ENCODE measurements at regions not wholly inside any gene's neighbourhood (a gene's known extent, or its start where the extent isn't known, plus 50 kb on each side); places are given as distances from the start of the nearest gene placed in this dataset.

DNA sequence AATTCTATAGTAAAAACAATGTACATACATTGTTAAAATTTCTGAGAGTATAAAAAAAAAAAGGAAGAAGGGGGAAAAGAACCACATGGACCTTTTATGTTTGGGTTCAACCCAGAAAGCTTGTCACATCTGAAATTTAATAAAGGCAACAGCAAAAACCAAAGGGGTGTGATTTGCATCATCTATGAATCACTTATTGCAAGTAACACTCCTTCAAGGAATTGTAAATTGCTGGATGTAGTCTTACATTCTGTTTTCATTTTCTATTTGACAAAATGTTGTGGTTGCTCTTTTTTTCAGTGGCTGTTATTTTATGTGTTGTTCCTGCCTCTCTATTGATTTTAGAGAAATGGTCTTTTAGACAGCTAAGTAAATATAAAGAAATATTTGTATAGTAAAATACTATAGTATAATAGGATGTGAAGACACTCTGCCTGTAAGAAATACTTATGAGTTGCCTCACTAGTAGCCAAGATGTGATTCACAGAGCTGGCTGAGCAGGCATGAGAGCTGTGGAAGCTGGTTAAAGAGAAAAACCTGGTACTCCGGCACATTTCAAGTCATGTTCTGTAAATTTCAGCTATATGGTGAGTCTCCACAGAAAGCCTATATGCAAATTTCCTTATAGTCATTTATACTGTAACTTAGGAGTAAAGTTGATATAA lies 131.1 kb upstream of the CNTLN start:
- TF ChIP-seq Cebpa-rat (IDR thresholded peaks at IDR 0.05) = no peak
- Histone ChIP-seq H3K9me3 (no peaks in the 10 kb centered on the region), H4K20me1 (no peaks in the 10 kb centered on the region), H3K36me3 (no peaks in the 10 kb centered on the region), H3K27me3 (no peaks in the 10 kb centered on the region), H3K4me2 (no peak overlapping the region), H3K9ac (no peak overlapping the region), H3K27ac (no peak overlapping the region), H3K4me3 (no peak overlapping the region), H3K4me1 (no peaks in the 10 kb centered on the region)

DNA sequence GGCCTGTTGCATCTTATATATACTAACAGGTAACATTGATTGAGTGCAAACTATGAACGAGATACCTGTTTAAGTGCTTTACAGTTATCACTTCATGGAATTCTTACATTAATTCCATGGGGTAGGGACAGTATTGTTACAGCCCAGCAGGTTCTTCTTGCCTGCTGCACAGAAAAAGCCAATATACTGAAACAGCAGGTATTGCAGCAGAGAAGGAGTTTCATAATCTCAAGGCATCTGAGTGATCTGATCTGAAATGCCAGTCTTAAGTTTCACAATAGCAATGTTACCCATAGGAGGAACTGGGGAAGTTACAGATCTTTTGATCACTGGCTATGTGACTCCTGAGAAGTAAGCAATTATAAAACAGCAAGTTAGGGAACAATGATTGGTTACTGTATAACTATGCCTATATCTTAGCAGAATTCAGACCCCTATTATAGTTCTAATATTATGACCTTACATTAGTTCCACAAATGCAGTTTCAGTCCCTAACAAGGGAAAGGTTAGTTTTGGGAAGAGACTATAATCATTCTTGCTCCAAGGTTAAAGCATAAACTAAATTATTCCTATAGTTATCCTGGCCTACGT lies 126.5 kb upstream of the BNC2 start:
- H3K27me3 ChIP-seq = no peaks in the 10 kb centered on the region
- H3K4me3 ChIP-seq = no peak overlapping the region
- H3K9me3 ChIP-seq = peaks cover 39% of the 10 kb centered on the region
- H3K36me3 ChIP-seq = no peaks in the 10 kb centered on the region
- no peaks in the 10 kb centered on the region for H4K20me1 ChIP-seq
- no peak overlapping the region for H3K4me2 ChIP-seq
- H3K4me1 ChIP-seq = no peaks in the 10 kb centered on the region
- TF ChIP-seq Cebpa-rat (IDR thresholded peaks at IDR 0.05) = no peak
- H3K27ac ChIP-seq = no peak overlapping the region
- H3K9ac ChIP-seq = no peak overlapping the region

DNA sequence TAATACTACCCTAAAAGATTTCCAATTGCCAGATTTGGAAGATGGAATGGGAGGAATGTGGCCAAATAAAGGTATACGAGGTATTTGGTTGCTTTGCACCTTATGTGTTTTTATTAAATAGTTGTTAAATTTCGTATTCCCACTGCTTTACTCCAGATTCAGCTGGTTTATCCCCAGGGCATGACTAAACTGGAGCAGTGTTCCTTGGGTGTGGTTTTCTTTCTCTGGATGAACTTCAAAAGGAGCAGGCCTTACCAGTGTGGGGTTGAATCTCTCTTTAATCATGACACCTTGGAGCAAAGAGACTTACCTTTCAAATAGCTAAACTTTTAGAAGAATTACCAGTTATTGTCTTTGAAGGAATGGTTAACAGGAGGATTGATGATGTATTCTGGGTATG lies 121.7 kb upstream of the BNC2 start:
- Histone ChIP-seq H3K4me2 (no peak overlapping the region), H3K27me3 (no peaks in the 10 kb centered on the region), H3K27ac (no peak overlapping the region), H3K9me3 (peaks cover 27% of the 10 kb centered on the region), H3K9ac (no peak overlapping the region), H3K36me3 (no peaks in the 10 kb centered on the region), H3K4me3 (no peak overlapping the region), H3K4me1 (peaks cover 16% of the 10 kb centered on the region), H4K20me1 (no peaks in the 10 kb centered on the region)
- no peak for TF ChIP-seq Cebpa-rat (IDR thresholded peaks at IDR 0.05)

DNA sequence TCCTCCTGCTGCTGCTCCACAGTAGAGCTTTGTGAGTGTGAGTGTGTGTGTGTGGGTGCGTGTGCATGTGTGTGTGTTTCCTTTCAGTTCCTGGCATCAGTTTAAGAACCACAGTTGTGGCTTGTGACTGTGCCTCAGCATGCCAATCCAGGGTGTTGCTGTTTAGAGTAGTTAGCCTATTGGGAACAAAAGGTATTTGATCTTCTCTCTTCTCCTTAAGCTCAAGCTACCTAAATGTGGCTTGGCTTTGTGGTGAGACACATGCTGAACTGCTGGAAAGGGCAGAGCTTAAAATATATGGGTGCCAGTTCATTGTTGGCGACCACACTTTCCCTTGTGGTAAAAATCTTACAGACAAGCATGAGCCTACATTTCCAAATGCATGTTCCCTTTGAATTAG lies 116.6 kb upstream of the BNC2 start:
- Histone ChIP-seq H3K4me2 (peak overlapping the region; percentile 73), H3K9ac (peak overlapping the region; percentile 45; the same call in 1 of the 2 replicates), H3K4me3 (no peak overlapping the region), H3K4me1 (peaks cover 30% of the 10 kb centered on the region), H3K9me3 (no peaks in the 10 kb centered on the region), H3K27me3 (no peaks in the 10 kb centered on the region), H4K20me1 (no peaks in the 10 kb centered on the region), H3K27ac (peak overlapping the region; percentile 44), H3K36me3 (no peaks in the 10 kb centered on the region)
- no peak for TF ChIP-seq Cebpa-rat (IDR thresholded peaks at IDR 0.05)

DNA sequence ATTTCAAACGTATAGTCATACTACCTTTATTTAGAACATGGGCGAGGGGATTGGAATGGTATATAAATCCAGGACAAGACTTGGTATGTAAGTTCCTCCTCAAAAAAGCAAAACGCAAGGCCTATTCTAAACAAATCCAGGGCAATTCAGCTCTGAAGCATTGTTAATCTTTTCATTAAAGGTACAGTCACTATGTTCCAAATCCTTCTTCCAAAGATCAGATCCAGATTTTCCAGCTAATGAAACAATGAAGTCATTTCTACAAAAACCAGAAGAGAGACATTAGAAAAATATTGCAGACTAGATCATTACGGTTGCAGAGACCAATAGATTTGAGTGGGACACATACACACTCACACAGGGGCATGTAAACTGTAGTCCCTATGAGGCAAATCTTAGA lies 116.1 kb upstream of the BNC2 start:
- Histone ChIP-seq H3K36me3 (no peaks in the 10 kb centered on the region), H3K4me2 (peak overlapping the region; percentile 73), H4K20me1 (no peaks in the 10 kb centered on the region), H3K9ac (peak overlapping the region; percentile 45; the same call in 1 of the 2 replicates), H3K27ac (peak overlapping the region; percentile 44), H3K27me3 (no peaks in the 10 kb centered on the region), H3K4me3 (no peak overlapping the region), H3K4me1 (peaks cover 30% of the 10 kb centered on the region), H3K9me3 (no peaks in the 10 kb centered on the region)
- TF ChIP-seq Cebpa-rat (IDR thresholded peaks at IDR 0.05) = no peak

DNA sequence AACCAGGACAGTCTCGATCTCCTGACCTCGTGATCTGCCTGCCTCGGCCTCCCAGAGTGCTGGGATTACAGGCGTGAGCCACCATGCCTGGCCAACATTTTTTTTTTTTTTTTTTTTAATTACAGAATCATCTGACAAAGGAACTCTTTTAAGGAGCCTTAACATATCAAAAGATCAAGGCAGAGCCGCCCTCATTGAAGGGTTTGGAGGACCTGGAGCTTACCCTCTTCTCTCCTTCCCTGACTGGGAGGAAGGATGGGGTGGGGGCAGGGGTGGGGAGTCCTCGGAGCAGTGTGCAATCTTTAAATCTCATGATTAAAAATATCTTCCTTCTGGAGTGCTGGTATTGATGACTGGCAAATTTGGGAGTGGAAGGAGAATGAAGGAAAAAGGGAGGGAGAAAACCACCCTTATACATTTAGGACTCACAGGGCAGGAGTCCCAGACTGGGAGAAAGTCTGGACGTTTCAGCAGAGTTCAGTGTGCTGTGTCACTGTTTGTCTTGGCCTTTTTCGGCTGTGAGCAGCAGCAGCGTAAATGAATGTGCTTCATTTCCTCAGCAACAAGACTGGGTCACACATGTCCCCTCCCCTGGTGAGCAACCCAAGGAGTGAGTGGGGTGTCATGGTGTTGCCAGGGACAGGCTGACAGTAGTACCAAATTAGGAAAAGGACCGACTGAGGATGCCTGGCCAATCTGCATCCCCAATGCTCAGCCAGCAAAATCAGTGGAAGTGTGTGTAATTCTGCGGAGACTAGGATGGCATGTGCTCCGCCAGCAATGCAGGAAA lies 115.3 kb upstream of the BNC2 start:
- Histone ChIP-seq H3K4me1 (peaks cover 30% of the 10 kb centered on the region), H3K9me3 (no peaks in the 10 kb centered on the region), H3K9ac (no peak overlapping the region), H3K4me2 (peak overlapping the region; percentile 73), H3K27me3 (no peaks in the 10 kb centered on the region), H3K27ac (0 out of 2 replicates have a peak overlapping the region, but pooled peaks have one; percentile 18), H3K36me3 (no peaks in the 10 kb centered on the region), H3K4me3 (no peak overlapping the region), H4K20me1 (no peaks in the 10 kb centered on the region)
- no peak for TF ChIP-seq Cebpa-rat (IDR thresholded peaks at IDR 0.05)

DNA sequence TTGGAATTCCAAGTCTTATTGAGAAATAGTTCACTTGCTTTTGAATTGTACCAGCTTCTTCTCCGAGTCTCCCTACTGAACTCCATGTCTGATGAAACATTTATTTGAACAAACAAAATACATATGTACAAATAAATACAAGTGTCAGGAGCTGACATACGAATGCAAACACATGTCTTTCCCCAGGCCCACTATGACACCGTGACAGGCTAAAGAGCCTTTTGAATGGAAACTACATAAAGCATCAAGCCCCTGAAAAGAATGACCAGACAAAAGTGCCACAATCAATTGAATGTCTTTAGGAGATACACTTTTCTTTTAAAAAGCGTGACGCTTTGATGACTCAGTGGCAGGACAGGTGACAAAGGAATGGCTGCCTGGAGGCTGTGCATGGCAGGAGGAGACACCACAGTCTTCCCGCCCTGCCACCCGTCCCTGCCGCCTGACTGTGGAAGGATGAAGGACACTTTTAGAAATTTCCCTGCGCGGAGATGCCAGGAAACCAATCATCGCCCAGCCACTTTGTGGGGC lies 112.4 kb upstream of the BNC2 start:
- no peaks in the 10 kb centered on the region for H3K9me3 ChIP-seq
- H3K36me3 ChIP-seq = no peaks in the 10 kb centered on the region
- peaks cover 21% of the 10 kb centered on the region for H3K4me1 ChIP-seq
- no peak for TF ChIP-seq Cebpa-rat (IDR thresholded peaks at IDR 0.05)
- no peaks in the 10 kb centered on the region for H3K27me3 ChIP-seq
- no peak overlapping the region for H3K4me3 ChIP-seq
- no peak overlapping the region for H3K9ac ChIP-seq
- no peaks in the 10 kb centered on the region for H4K20me1 ChIP-seq
- no peak overlapping the region for H3K27ac ChIP-seq
- no peak overlapping the region for H3K4me2 ChIP-seq

DNA sequence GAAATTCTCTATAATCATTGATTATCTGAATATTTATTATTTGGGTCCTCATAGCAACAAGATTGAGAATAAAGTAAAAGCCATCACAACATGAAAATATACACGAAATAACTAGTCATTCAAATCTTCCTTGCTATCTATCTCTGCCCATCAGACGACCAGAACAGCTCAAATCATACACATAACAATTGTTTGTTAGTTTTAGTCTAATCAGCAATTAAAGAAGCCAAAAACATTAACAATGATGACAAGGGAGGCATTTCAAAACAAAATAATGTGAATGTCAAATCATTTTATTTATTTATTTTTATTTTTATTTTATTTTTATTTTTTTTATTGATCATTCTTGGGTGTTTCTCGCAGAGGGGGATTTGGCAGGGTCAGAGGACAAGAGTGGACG lies 106.0 kb upstream of the BNC2 start:
- TF ChIP-seq Cebpa-rat (IDR thresholded peaks at IDR 0.05) = no peak
- Histone ChIP-seq H3K27me3 (no peaks in the 10 kb centered on the region), H3K9ac (no peak overlapping the region), H3K4me1 (no peaks in the 10 kb centered on the region), H3K27ac (no peak overlapping the region), H3K9me3 (peaks cover 22% of the 10 kb centered on the region), H3K4me3 (no peak overlapping the region), H3K36me3 (no peaks in the 10 kb centered on the region), H4K20me1 (no peaks in the 10 kb centered on the region), H3K4me2 (no peak overlapping the region)

DNA sequence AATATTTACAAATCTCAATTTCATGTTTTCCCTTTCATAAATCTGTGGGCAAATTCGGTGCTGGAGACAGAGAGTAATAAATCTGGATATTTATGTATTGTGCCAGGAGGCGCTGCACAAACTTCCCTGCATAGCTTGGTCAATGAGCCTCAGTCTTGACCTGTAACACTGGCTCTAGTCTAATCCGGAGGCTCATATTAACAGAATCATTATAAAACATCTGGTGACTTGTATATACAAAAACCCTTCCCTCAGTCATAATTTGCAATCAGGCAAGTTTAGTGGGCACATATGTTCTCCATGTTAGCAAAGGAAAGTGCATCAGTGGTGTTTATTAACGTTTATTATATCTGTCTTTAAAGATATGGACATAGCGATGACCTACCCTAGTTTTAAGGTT lies 104.0 kb upstream of the BNC2 start:
- Histone ChIP-seq H3K4me1 (no peaks in the 10 kb centered on the region), H3K9ac (no peak overlapping the region), H3K4me3 (no peak overlapping the region), H3K27me3 (no peaks in the 10 kb centered on the region), H3K27ac (no peak overlapping the region), H3K36me3 (no peaks in the 10 kb centered on the region), H3K4me2 (no peak overlapping the region), H4K20me1 (no peaks in the 10 kb centered on the region), H3K9me3 (peaks cover 25% of the 10 kb centered on the region)
- TF ChIP-seq Cebpa-rat (IDR thresholded peaks at IDR 0.05) = no peak

DNA sequence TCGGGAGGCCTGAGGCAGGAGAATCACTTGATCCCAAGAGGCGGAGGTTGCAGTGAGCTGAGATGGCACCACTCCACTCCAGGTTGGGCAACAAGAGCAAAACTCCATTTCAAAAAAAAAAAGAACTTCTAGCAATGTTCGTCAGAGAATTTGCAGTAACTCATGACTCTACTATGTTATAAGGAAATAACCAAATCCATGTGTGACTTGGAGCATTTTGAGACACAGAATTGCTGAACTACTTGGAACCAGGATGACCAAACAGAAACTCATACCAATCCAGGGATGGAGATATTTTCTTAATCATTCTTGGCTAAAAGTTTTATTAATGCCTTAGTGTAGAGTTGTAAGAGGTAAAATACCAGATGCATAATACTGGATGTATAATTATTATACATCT lies 99.9 kb upstream of the BNC2 start:
- Histone ChIP-seq H4K20me1 (no peaks in the 10 kb centered on the region), H3K9me3 (peaks cover 24% of the 10 kb centered on the region), H3K4me1 (no peaks in the 10 kb centered on the region), H3K9ac (no peak overlapping the region), H3K36me3 (no peaks in the 10 kb centered on the region), H3K27me3 (no peaks in the 10 kb centered on the region), H3K4me3 (no peak overlapping the region), H3K27ac (no peak overlapping the region), H3K4me2 (no peak overlapping the region)
- TF ChIP-seq Cebpa-rat (IDR thresholded peaks at IDR 0.05) = no peak
